HEK293 (cell line): ENCODE measurements at regions not wholly inside any gene's neighbourhood (a gene's known extent, or its start where the extent isn't known, plus 50 kb on each side); places are given as distances from the start of the nearest gene placed in this dataset.

Experiments used
- CTCF ChIA-PET: fragments of 350-600 bp; formaldehyde crosslinking; extraction: SDS; loops from one replicate; lab custom pipeline; 2021; ENCODE audit warnings: antibody characterized with exemption; lab: Yijun Ruan, JAX
- POLR2A ChIA-PET: fragments of 300-600 bp; formaldehyde crosslinking; extraction: SDS; loops from one replicate; lab custom pipeline; 2020; ENCODE audit warnings: antibody characterized with exemption, inconsistent platforms; lab: Yijun Ruan, JAX
- H3K27ac ChIP-seq: fragments of 200-500 bp; sonication (Bioruptor generic); 2 replicates; pipeline ENCODE4 v1.5.1; 2014; ENCODE audit warnings: low read depth, low read length, control low read depth, inconsistent platforms; ENCODE audit errors: extremely low read depth
- H3K36me3 ChIP-seq, 2 experiments: fragments of 200-500 bp in 1 of 2; sonication (Bioruptor generic) in 1 of 2; 1 replicate in 1 of 2; 2 replicates in 1 of 2; pipeline ENCODE4 v1.5.1; 2014 to 2017; ENCODE audit warnings: inconsistent platforms in 2 of 2, low read length in 2 of 2; ENCODE audit not compliant: control insufficient read depth in 2 of 2, insufficient read depth in 1 of 2
- H3K4me1 ChIP-seq: fragments of 200-500 bp; sonication (Bioruptor generic); 2 replicates; pipeline ENCODE4 v1.5.1; 2014; ENCODE audit warnings: mild to moderate bottlenecking, low read length, inconsistent platforms; ENCODE audit not compliant: control insufficient read depth, insufficient read depth
- H3K4me3 ChIP-seq: 2 replicates; pipeline ENCODE4 v1.5.1; 2011; ENCODE audit warnings: low read depth, mild to moderate bottlenecking, control low read depth, low read length, moderate library complexity
- H3K9me3 ChIP-seq: fragments of 200-500 bp; sonication (Bioruptor generic); 2 replicates; pipeline ENCODE4 v1.5.1; 2014; ENCODE audit warnings: low read depth, low read length, inconsistent platforms; ENCODE audit not compliant: control insufficient read depth, insufficient read depth
- MYNN ChIP-seq: fragments of 450-650 bp; formaldehyde crosslinking; IDR thresholded peaks from 2 replicates; pipeline ENCODE4 v1.5.1; 2016; ENCODE audit warnings: missing biosample characterization, missing genetic modification characterization, borderline replicate concordance
- OSR2 ChIP-seq: fragments of 450-650 bp; formaldehyde crosslinking; IDR thresholded peaks from 2 replicates; pipeline ENCODE4 v1.5.1; 2016; ENCODE audit warnings: missing biosample characterization, missing genetic modification characterization
- RBAK ChIP-seq: fragments of 450-650 bp; formaldehyde crosslinking; IDR thresholded peaks from 2 replicates; pipeline ENCODE4 v1.5.1; 2016; ENCODE audit warnings: missing biosample characterization, missing genetic modification characterization
- TCF7L2 ChIP-seq: IDR thresholded peaks from 2 replicates; pipeline ENCODE4 v1.6.1; 2011; ENCODE audit warnings: low read depth, mild to moderate bottlenecking, inconsistent platforms, low read length, moderate library complexity, borderline replicate concordance
- ZFHX2 ChIP-seq: fragments of 450-650 bp; formaldehyde crosslinking; conservative IDR thresholded peaks from 2 replicates; pipeline ENCODE4 v1.5.1; 2016; ENCODE audit warnings: missing biosample characterization, missing genetic modification characterization
- ZFP41 ChIP-seq: fragments of 450-650 bp; formaldehyde crosslinking; IDR thresholded peaks from 2 replicates; pipeline ENCODE4 v1.5.1; 2016; ENCODE audit warnings: missing biosample characterization, missing genetic modification characterization, borderline replicate concordance
- ZNF121 ChIP-seq: fragments of 450-650 bp; formaldehyde crosslinking; IDR thresholded peaks from 2 replicates; pipeline ENCODE4 v1.5.1; 2016; ENCODE audit warnings: missing biosample characterization, missing genetic modification characterization
- ZNF146 ChIP-seq: fragments of 450-650 bp; formaldehyde crosslinking; IDR thresholded peaks from 2 replicates; pipeline ENCODE4 v1.5.1; 2016; ENCODE audit warnings: missing biosample characterization, missing genetic modification characterization
- ZNF157 ChIP-seq: fragments of 450-650 bp; formaldehyde crosslinking; IDR thresholded peaks from 2 replicates; pipeline ENCODE4 v1.5.1; 2016; ENCODE audit warnings: missing biosample characterization, missing genetic modification characterization
- ZNF169 ChIP-seq: fragments of 450-650 bp; formaldehyde crosslinking; IDR thresholded peaks from 2 replicates; pipeline ENCODE4 v1.5.1; 2016; ENCODE audit warnings: missing biosample characterization, missing genetic modification characterization
- ZNF221 ChIP-seq: fragments of 450-650 bp; formaldehyde crosslinking; IDR thresholded peaks from 2 replicates; pipeline ENCODE4 v1.5.1; 2017; ENCODE audit warnings: missing biosample characterization, missing genetic modification characterization, borderline replicate concordance
- ZNF23 ChIP-seq: fragments of 450-650 bp; formaldehyde crosslinking; IDR thresholded peaks from 2 replicates; pipeline ENCODE4 v1.5.1; 2016; ENCODE audit warnings: missing biosample characterization, missing genetic modification characterization, borderline replicate concordance
- ZNF341 ChIP-seq: fragments of 450-650 bp; formaldehyde crosslinking; IDR thresholded peaks from 2 replicates; pipeline ENCODE4; 2016; ENCODE audit warnings: low read depth, missing biosample characterization, missing genetic modification characterization
- ZNF350 ChIP-seq: fragments of 450-650 bp; formaldehyde crosslinking; IDR thresholded peaks from 2 replicates; pipeline ENCODE4 v1.5.0; 2017; ENCODE audit warnings: missing biosample characterization, mild to moderate bottlenecking, missing genetic modification characterization
- ZNF366 ChIP-seq: fragments of 450-650 bp; formaldehyde crosslinking; conservative IDR thresholded peaks from 2 replicates; pipeline ENCODE4 v1.5.1; 2016; ENCODE audit warnings: missing biosample characterization, missing genetic modification characterization
- ZNF391 ChIP-seq: fragments of 450-650 bp; formaldehyde crosslinking; IDR thresholded peaks from 2 replicates; pipeline ENCODE4 v1.5.1; 2016; ENCODE audit warnings: low read depth, missing biosample characterization, missing genetic modification characterization, borderline replicate concordance
- ZNF416 ChIP-seq: fragments of 450-650 bp; formaldehyde crosslinking; IDR thresholded peaks from 2 replicates; pipeline ENCODE4 v1.5.1; 2016; ENCODE audit warnings: missing biosample characterization, missing genetic modification characterization
- ZNF433 ChIP-seq: fragments of 450-650 bp; formaldehyde crosslinking; IDR thresholded peaks from 2 replicates; pipeline ENCODE4 v1.5.1; 2016; ENCODE audit warnings: missing biosample characterization, missing genetic modification characterization, low read depth
- ZNF501 ChIP-seq: fragments of 450-650 bp; formaldehyde crosslinking; IDR thresholded peaks from 2 replicates; pipeline ENCODE4 v1.5.1; 2016; ENCODE audit warnings: missing biosample characterization, missing genetic modification characterization
- ZNF600 ChIP-seq: fragments of 450-650 bp; formaldehyde crosslinking; IDR thresholded peaks from 2 replicates; pipeline ENCODE4 v1.5.1; 2016; ENCODE audit warnings: missing biosample characterization, missing genetic modification characterization
- ZNF626 ChIP-seq: fragments of 450-650 bp; sonication (Bioruptor Pico); formaldehyde crosslinking; IDR thresholded peaks from 2 replicates; pipeline ENCODE4 v1.5.1; 2018; ENCODE audit warnings: missing biosample characterization, missing genetic modification characterization, inconsistent platforms
- ZNF658 ChIP-seq: fragments of 450-650 bp; formaldehyde crosslinking; IDR thresholded peaks from 2 replicates; pipeline ENCODE4; 2016; ENCODE audit warnings: missing biosample characterization, missing genetic modification characterization
- ZNF664 ChIP-seq: fragments of 450-650 bp; formaldehyde crosslinking; IDR thresholded peaks from 2 replicates; pipeline ENCODE4 v1.5.1; 2016; ENCODE audit warnings: missing biosample characterization, missing genetic modification characterization
- ZNF791 ChIP-seq: fragments of 450-650 bp; formaldehyde crosslinking; IDR thresholded peaks from 2 replicates; pipeline ENCODE4 v1.5.1; 2016; ENCODE audit warnings: missing biosample characterization, missing genetic modification characterization
- ZNF837 ChIP-seq: fragments of 450-650 bp; formaldehyde crosslinking; IDR thresholded peaks from 2 replicates; pipeline ENCODE4 v1.5.1; 2016; ENCODE audit warnings: missing biosample characterization, missing genetic modification characterization
- ZNF843 ChIP-seq: fragments of 450-650 bp; formaldehyde crosslinking; IDR thresholded peaks from 2 replicates; pipeline ENCODE4 v1.5.1; 2016; ENCODE audit warnings: missing biosample characterization, missing genetic modification characterization
- TF ChIP-seq, protein P1 (sequence below): fragments of 450-650 bp; formaldehyde crosslinking; IDR thresholded peaks from 2 replicates; pipeline ENCODE4 v1.5.1; 2017; ENCODE audit warnings: missing biosample characterization, missing genetic modification characterization
- TF ChIP-seq, protein P2 (sequence below): fragments of 450-650 bp; formaldehyde crosslinking; IDR thresholded peaks from 2 replicates; pipeline ENCODE4 v1.5.1; 2017; ENCODE audit warnings: missing biosample characterization, mild to moderate bottlenecking, missing genetic modification characterization, moderate library complexity
- TF ChIP-seq, protein P3 (sequence below): fragments of 450-650 bp; formaldehyde crosslinking; IDR thresholded peaks from 2 replicates; pipeline ENCODE4 v1.5.1; 2016; ENCODE audit warnings: missing biosample characterization, missing genetic modification characterization

DNA sequence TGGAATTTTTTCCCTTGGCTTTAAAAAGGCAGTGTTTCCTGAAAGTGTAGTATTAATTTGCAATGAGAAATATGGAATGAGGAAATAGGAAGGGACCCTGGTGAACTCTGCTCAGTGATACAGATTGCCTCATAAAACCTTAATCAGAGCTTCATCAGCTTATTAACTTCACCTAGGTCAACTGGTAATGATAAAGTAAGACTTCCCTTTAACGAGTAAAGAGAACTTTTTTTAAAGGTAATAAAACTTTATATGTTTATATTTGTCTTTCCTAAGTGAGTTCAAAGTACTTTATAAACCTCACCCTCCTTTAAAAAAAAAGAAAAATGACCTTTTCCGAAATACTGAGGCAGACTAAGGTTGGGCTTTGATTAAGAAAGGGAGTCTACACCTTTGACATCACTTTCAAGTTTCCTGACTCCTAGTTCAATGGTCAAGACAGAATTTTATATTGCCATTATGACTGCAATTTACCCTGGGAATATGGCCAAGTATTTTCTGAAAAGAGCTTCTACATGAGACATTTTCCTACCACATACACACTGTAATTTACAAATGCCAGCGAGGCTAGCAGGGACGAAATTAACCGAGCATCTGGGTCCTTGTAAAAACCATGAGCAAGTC lies 706.3 kb upstream of the TENM3 start:
- TF ChIP-seq ZNF350 (tag by site-specific recombination) (no peak), ZNF23 (tag by site-specific recombination) (no peak), OSR2 (peak; percentile 16; the same call in 1 of the 2 replicates), ZFHX2 (tag by site-specific recombination) (no peak), ZNF791 (tag by site-specific recombination) (no peak), ZNF121 (tag by site-specific recombination) (no peak), MYNN (tag by site-specific recombination) (no peak), TCF7L2 (0 out of 2 replicates have a peak, but pooled peaks have one; percentile 17), ZNF366 (no peak), ZNF391 (tag by site-specific recombination) (no peak), ZNF837 (tag by site-specific recombination) (no peak), ZNF146 (no peak), ZNF416 (tag by site-specific recombination) (no peak), ZNF626 (tag by site-specific recombination) (no peak), ZNF157 (no peak), ZNF221 (tag by site-specific recombination) (no peak), RBAK (tag by site-specific recombination) (no peak), ZNF843 (peak; percentile 20; the same call in 1 of the 2 replicates), ZNF169 (tag by site-specific recombination) (no peak), ZNF600 (tag by site-specific recombination) (no peak), ZNF658 (no peak), ZNF501 (tag by site-specific recombination) (no peak), ZNF341 (tag by site-specific recombination) (no peak), ZFP41 (no peak), ZNF433 (no peak), ZNF664 (tag by site-specific recombination) (no peak)
- TF ChIP-seq, protein P1, sequence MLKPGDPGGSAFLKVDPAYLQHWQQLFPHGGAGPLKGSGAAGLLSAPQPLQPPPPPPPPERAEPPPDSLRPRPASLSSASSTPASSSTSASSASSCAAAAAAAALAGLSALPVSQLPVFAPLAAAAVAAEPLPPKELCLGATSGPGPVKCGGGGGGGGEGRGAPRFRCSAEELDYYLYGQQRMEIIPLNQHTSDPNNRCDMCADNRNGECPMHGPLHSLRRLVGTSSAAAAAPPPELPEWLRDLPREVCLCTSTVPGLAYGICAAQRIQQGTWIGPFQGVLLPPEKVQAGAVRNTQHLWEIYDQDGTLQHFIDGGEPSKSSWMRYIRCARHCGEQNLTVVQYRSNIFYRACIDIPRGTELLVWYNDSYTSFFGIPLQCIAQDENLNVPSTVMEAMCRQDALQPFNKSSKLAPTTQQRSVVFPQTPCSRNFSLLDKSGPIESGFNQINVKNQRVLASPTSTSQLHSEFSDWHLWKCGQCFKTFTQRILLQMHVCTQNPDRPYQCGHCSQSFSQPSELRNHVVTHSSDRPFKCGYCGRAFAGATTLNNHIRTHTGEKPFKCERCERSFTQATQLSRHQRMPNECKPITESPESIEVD (tag by site-specific recombination), result peak; percentile 76
- TF ChIP-seq, protein P2, sequence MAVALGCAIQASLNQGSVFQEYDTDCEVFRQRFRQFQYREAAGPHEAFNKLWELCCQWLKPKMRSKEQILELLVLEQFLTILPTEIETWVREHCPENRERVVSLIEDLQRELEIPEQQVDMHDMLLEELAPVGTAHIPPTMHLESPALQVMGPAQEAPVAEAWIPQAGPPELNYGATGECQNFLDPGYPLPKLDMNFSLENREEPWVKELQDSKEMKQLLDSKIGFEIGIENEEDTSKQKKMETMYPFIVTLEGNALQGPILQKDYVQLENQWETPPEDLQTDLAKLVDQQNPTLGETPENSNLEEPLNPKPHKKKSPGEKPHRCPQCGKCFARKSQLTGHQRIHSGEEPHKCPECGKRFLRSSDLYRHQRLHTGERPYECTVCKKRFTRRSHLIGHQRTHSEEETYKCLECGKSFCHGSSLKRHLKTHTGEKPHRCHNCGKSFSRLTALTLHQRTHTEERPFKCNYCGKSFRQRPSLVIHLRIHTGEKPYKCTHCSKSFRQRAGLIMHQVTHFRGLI (tag by site-specific recombination), result peak; percentile 84
- TF ChIP-seq, protein P3, sequence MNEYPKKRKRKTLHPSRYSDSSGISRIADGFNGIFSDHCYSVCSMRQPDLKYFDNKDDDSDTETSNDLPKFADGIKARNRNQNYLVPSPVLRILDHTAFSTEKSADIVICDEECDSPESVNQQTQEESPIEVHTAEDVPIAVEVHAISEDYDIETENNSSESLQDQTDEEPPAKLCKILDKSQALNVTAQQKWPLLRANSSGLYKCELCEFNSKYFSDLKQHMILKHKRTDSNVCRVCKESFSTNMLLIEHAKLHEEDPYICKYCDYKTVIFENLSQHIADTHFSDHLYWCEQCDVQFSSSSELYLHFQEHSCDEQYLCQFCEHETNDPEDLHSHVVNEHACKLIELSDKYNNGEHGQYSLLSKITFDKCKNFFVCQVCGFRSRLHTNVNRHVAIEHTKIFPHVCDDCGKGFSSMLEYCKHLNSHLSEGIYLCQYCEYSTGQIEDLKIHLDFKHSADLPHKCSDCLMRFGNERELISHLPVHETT (tag by site-specific recombination), result no peak
- ChIA-PET POLR2A (no interaction called here), CTCF (interaction anchor here (2.0 kb wide), 1 partner anchor 8 kb away, joined by 9 read pairs; no protein-coding TSS in a partner anchor)
- Histone ChIP-seq H3K27ac (no peak overlapping the region), H3K4me1 (0 out of 2 replicates have a peak, but pooled peaks cover 5% of the 10 kb centered on the region), H3K4me3 (no peak overlapping the region), H3K36me3 (no peaks in the 10 kb centered on the region), H3K9me3 (no peaks in the 10 kb centered on the region)
